ENCODE measurements at regions not wholly inside any gene's neighbourhood (a gene's known extent, or its start where the extent isn't known, plus 50 kb on each side); places are given as distances from the start of the nearest gene placed in this dataset.

DNA sequence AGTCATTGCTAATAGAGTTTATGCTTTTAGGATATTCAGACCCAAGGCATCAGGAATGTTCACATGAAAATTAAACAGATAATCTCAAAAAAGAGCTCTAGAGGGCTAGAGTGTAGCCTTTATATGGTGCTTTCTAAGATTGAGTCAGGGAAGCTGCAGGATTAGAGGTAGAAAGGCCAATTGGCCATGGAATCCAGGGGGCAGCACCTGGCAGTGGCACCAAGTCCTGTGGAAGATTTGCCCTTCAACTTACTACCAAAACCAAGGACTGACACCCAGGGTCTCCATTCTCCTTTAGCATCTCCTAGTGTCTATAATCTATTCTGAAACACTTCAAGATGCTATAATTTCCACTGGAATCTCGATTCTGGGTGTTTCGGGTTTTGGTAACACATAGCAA, 112.4 kb downstream of the ACER2 start:
- ATAC-seq, result no peak

More for the DNA sequence above, 112.4 kb downstream of the ACER2 start:
- H3K79me2 ChIP-seq (ENCODE audit: control insufficient read depth, insufficient read depth, low read length), result no peaks in the 10 kb centered on the region
- 44% methylated on average over 2 of the region's 2 CpGs for WGBS (ENCODE audit: insufficient coverage, insufficient replicate concordance, low lambda C conversion rate, missing lambda C conversion rate)
- no peak overlapping the region for H3K4me3 ChIP-seq
- DNase-seq (ENCODE audit: low read depth, low spot score) (no peak), FAIRE-seq (no peak)
- BruUV-seq (replicated peaks), result no TSS peak
- TF ChIP-seq MAX (IDR thresholded peaks at IDR 0.05; ENCODE audit: low read depth, low read length) (no peak), JUNB (IDR thresholded peaks at IDR 0.05) (no peak), GABPA (IDR thresholded peaks at IDR 0.05; ENCODE audit: low read depth) (no peak), CBFB (IDR thresholded peaks at IDR 0.05; ENCODE audit: low read depth) (no peak), POLR2A (IDR thresholded peaks at IDR 0.05; ENCODE audit: low read depth, low read length) (no peak), WRNIP1 (IDR thresholded peaks at IDR 0.05; ENCODE audit: borderline replicate concordance, low read depth, low read length) (no peak)
- TF ChIP-seq, protein P1, sequence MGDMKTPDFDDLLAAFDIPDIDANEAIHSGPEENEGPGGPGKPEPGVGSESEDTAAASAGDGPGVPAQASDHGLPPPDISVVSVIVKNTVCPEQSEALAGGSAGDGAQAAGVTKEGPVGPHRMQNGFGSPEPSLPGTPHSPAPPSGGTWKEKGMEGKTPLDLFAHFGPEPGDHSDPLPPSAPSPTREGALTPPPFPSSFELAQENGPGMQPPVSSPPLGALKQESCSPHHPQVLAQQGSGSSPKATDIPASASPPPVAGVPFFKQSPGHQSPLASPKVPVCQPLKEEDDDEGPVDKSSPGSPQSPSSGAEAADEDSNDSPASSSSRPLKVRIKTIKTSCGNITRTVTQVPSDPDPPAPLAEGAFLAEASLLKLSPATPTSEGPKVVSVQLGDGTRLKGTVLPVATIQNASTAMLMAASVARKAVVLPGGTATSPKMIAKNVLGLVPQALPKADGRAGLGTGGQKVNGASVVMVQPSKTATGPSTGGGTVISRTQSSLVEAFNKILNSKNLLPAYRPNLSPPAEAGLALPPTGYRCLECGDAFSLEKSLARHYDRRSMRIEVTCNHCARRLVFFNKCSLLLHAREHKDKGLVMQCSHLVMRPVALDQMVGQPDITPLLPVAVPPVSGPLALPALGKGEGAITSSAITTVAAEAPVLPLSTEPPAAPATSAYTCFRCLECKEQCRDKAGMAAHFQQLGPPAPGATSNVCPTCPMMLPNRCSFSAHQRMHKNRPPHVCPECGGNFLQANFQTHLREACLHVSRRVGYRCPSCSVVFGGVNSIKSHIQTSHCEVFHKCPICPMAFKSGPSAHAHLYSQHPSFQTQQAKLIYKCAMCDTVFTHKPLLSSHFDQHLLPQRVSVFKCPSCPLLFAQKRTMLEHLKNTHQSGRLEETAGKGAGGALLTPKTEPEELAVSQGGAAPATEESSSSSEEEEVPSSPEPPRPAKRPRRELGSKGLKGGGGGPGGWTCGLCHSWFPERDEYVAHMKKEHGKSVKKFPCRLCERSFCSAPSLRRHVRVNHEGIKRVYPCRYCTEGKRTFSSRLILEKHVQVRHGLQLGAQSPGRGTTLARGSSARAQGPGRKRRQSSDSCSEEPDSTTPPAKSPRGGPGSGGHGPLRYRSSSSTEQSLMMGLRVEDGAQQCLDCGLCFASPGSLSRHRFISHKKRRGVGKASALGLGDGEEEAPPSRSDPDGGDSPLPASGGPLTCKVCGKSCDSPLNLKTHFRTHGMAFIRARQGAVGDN (IDR thresholded peaks at IDR 0.05), result no peak
- H2AFZ ChIP-seq (ENCODE audit: control insufficient read depth, low read depth, low read length), result no peak overlapping the region
- H3K36me3 ChIP-seq (ENCODE audit: control insufficient read depth in 2 of 2, insufficient read depth in 2 of 2, low read length in 1 of 2), result no peaks in the 10 kb centered on the region
- no peaks in the 10 kb centered on the region for H4K20me1 ChIP-seq (ENCODE audit: control insufficient read depth, insufficient read depth)
- ChIA-PET SMC1A (ENCODE audit: uncharacterized antibody, unreplicated experiment) (interaction anchor here (1.3 kb wide), 1 partner anchor 9 kb away, joined by 4 read pairs; no protein-coding TSS in a partner anchor), CTCF (no interaction called here), RAD21 (ENCODE audit: unreplicated experiment) (no interaction called here), POLR2A (interaction anchor here (0.6 kb wide), 1 partner anchor 354 kb away, joined by 5 read pairs; no protein-coding TSS in a partner anchor)
- H3K9me3 ChIP-seq (replicated peaks; ENCODE audit: control insufficient read depth, insufficient read depth, low read length), result no peaks in the 10 kb centered on the region
- H3K27ac ChIP-seq (ENCODE audit: control insufficient read depth, insufficient read depth), result no peak overlapping the region
- no peak overlapping the region for H3K9ac ChIP-seq (ENCODE audit: control insufficient read depth, insufficient read depth, low read length)
- intact Hi-C loops (cut with micrococcal nuclease; ENCODE audit: unreplicated experiment), result no loop called here
- no peaks in the 10 kb centered on the region for H3K4me1 ChIP-seq (ENCODE audit: control insufficient read depth, insufficient read depth, low read length)
- in situ Hi-C loops (cut with MboI), result no loop called here
- no peaks in the 10 kb centered on the region for H3K27me3 ChIP-seq (replicated peaks in 1 of 2; ENCODE audit: control insufficient read depth in 2 of 2, insufficient read depth in 2 of 2, low read length in 1 of 2)
- no peak overlapping the region for H3K4me2 ChIP-seq (ENCODE audit: control insufficient read depth, insufficient read depth)
